AG20443 (cell line): ENCODE measurements at regions not wholly inside any gene's neighbourhood (a gene's known extent, or its start where the extent isn't known, plus 50 kb on each side); places are given as distances from the start of the nearest gene placed in this dataset.

Source experiments
- DNase-seq: peaks from one replicate; pipeline ENCODE4 v3.0.0; 2012; ENCODE audit warnings: low spot score, mixed read lengths

- peak; percentile 7 for DNase-seq
These were observed 54.9 kb downstream of the MAGEB17 start for GRCh38 chrX:16222151-16222550.

GRCh38 chrX:16223385-16223784 is 56.1 kb downstream of the MAGEB17 start:
- no peak for DNase-seq

GRCh38 chrX:16239211-16239610 is 71.9 kb downstream of the MAGEB17 start:
- DNase-seq, result peak; percentile 55

- no peak for DNase-seq
These were observed 73.1 kb downstream of the MAGEB17 start for GRCh38 chrX:16240231-16240905.

- DNase-seq, result no peak
These were observed 73.7 kb downstream of the MAGEB17 start for GRCh38 chrX:16240968-16241367.

GRCh38 chrX:16250296-16250695 is 83.0 kb downstream of the MAGEB17 start:
- DNase-seq, result no peak

DNA sequence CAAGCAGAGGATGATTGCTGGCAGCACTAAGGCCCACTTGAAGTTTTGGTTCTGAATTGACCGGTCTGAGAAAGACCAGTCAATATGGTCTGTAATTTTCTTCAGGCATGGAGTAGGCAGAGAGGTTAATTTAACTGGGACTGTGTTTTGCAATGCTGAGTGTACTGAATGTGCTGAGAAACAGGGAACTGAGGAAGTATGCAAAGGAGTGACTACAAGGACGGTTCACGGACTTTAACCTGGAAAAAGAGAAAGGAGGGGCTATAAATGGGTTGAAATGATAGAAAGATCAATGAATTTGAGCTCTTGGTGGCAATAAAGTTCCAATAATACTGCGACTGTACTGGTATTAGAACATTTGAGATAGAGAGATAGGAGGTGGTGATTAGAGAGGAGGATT is 84.5 kb downstream of the MAGEB17 start:
- DNase-seq, result no peak

- DNase-seq, result no peak
These were observed 91.6 kb downstream of the MAGEB17 start for GRCh38 chrX:16258882-16259281.

- no peak for DNase-seq
These were observed 100.2 kb downstream of the MAGEB17 start for GRCh38 chrX:16267431-16267830.

DNA sequence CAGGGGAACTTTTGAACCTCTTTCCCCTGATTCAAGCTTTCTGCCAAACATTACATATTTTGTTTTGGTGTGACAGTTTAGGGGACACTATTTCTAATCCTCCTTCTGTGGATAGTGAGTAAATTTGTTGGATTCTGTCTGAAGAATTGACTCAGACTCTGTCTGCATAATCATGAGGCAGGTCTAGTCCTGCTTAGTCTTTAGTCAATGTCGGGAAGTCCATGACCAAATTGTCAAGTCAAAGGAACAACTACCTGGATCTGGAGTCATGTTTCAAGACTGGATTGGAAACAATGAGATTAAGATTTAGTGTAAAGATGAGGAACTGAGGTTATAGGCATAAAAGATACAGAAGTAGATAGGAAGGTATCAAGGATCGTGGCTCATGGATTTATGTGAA is 100.9 kb downstream of the MAGEB17 start:
- DNase-seq, result no peak

- no peak for DNase-seq
These were observed 111.6 kb downstream of the MAGEB17 start for GRCh38 chrX:16278927-16279326.

- no peak for DNase-seq
These were observed 114.9 kb downstream of the MAGEB17 start for GRCh38 chrX:16282209-16282608.

- DNase-seq, result no peak
These were observed 117.6 kb downstream of the MAGEB17 start for GRCh38 chrX:16284842-16285241.

DNA sequence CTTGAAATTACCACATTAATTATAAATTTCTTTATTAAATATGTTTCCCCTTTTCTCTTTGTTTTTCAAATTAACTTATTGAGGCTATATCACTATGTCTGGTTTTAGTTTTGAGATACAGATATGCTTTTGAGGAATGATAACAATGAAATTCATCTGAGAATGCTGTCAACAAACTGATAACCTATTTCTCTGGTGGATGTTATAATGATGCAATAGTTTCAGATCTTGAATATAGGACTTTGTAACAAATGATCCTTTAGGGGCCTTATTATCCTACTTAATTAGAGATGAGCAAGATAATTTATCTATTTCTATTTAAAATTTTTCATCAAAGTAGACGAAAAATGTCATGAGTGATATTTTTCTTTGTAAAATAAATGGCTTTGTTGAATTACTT is 123.7 kb downstream of the MAGEB17 start:
- no peak for DNase-seq

- no peak for DNase-seq
These were observed 133.6 kb downstream of the MAGEB17 start for GRCh38 chrX:16300831-16301230.

DNA sequence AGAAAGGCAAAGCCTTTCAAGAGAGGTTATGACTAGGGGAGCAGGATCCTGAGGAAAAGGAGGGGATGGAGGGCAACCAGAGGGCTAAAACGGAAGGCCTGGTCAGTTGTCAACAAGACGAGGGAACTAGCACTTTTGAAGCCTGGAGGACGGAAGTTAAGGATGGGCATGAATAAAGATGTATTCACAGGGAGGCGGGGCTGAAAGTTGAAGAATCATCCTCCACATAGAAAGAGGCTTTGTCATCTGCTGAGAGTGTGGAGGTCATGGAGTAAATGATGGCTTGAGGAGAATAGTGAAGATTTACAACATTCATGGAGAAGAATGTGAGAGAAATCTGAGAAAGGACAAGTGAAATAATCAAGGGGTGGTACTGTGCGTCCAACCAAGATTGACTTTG is 137.5 kb downstream of the MAGEB17 start:
- DNase-seq, result no peak

DNA sequence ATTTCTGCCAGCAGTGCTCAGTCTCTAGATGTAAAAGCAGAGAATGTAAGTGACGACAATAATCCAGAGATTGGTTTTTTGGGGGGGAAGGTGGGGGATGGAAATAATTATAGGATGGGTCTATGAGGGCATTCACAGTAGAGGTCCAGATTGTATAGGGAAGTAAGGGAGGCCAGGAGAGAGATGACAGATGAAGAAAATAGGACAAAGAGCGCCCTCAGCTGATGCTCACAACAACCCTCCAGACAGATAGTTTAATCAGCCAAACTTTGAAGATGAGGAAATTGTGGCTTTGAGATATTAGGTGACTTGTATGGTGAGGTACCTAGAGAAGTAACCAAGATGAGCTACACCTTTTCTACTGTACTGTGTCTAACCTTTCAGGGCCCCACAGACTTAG is 137.9 kb downstream of the MAGEB17 start:
- DNase-seq, result no peak

DNA sequence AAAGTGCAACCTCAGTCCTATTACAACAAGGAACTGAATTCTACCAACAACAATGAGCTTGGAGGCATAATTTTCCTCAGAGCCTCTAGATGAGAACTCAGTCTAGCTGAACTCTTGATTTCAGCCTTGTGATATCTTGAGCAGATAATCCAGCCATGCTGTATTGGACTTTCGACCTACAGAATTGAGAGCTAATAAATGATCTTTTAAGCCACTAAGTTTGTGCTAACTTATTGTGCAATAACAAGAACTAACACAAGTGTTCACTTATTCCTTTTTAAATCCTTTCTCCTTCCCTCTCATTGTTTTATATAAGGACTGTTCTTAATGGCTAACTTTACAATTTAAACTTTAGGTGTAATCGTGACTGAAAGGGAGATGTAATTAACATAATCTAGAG is 140.7 kb downstream of the MAGEB17 start:
- DNase-seq, result no peak

GRCh38 chrX:16308773-16309172 is 141.5 kb downstream of the MAGEB17 start:
- no peak for DNase-seq

DNA sequence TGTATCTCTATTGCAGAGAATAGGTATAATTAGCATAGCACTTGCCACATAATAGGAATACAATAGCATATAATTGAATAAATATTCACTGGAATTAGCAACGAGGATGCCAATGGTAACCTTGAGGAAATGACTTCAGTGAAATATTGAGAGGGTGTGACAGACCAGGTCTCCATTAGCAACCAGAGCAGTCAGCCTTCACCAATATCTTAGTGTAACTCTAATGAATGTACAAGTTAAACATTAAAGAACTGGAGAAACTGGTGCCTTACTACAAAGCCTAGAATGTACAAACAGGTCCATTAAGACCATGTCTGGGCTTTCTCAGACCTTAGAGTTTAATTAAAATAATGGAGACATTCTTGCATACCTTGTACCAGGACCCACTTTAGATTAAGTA is 143.0 kb downstream of the MAGEB17 start:
- DNase-seq, result no peak

GRCh38 chrX:16311671-16312070 is 144.4 kb downstream of the MAGEB17 start:
- DNase-seq, result no peak

DNA sequence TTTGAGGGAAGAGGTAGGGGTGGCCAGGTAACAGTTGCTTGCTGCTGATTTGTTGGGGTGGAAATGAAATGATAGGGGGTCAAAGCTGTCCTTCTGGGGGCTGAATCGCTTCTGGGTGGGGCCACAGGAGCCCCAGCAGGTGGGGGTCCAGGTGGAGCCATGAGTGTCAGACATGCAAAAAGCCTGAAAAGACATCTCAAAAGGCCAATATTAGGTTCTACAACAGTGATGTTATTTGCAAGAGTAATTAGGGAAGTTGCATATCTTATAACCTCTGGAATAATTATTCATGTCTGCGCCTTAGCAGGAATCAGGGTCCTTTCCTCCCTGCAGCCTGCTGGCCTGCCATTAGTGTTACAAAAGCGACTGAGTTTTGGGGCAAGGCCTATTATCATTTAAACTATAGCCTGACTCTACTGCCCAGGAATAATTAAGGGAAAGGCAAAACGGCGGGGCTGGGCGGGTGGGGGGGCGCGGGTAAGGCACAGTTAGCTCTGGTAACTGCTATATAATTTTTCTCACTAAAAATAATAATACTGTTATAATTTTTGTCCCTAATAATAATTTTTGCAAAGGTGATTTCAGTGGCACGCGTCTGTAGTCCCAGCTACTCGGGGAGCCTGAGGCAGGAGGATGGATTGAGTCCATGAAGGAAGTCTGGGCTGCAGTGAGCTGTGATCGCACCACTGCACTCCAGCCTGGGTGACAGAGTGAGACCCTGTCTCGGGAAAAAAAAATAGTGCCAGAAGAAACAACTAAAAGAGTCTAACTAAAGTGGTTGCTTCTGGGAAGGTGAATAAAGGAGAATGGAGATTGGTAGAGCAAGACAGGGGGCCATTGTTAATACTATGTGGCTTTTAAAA is 145.7 kb downstream of the MAGEB17 start:
- DNase-seq, result no peak

DNA sequence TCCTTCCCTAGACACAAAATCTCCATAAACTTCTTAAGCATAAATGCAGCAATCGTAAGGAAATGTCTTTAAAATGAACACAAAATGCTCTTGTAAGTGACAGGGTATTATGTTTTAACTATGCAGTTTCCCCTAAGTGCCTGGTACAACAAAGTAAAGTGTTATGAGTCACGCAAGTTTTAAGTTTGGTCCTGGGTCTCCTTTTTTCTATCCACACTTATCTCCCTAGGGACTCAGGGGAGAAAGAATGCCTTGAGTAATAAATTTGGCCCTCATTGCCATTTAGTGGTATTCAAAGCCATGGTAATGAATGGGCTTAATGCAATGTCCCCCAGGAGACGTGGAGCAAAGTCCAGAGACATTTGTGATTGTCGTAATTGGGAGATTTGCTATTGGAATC is 149.1 kb downstream of the MAGEB17 start:
- DNase-seq, result no peak

GRCh38 chrX:16319929-16320328 is 152.6 kb downstream of the MAGEB17 start:
- no peak for DNase-seq
